HepG2 (cell line): ENCODE measurements at regions not wholly inside any gene's neighbourhood (a gene's known extent, or its start where the extent isn't known, plus 50 kb on each side); places are given as distances from the start of the nearest gene placed in this dataset.

Experiments used
- EZH2 ChIP-seq: conservative IDR thresholded peaks from 2 replicates; pipeline ENCODE4 v1.6.1; 2012; ENCODE audit warnings: mild to moderate bottlenecking, low read depth, low read length, moderate library complexity
- NONO ChIP-seq, 2 experiments: fragments of 450-650 bp in 1 of 2; sonication (generic) in 1 of 2; formaldehyde crosslinking in 1 of 2; IDR thresholded peaks in 1 of 2; conservative IDR thresholded peaks in 1 of 2; 2 replicates each; pipeline versions ENCODE4 v1.6.1 to v1.8.0; 2017 to 2022; ENCODE audit warnings: mild to moderate bottlenecking in 1 of 2, missing genetic modification reagents in 1 of 2, moderate library complexity in 1 of 2
- TCF7L2 ChIP-seq: IDR thresholded peaks from 2 replicates; pipeline ENCODE4 v1.6.1; 2011; ENCODE audit warnings: mild to moderate bottlenecking, low read depth, low read length, moderate library complexity
- TF ChIP-seq, protein P1 (sequence below): sonication (generic); formaldehyde crosslinking; IDR thresholded peaks from 2 replicates; pipeline ENCODE4 v1.5.0; 2020; ENCODE audit warnings: missing genetic modification reagents
- TF ChIP-seq, protein P2 (sequence below): sonication (generic); formaldehyde crosslinking; IDR thresholded peaks from 2 replicates; pipeline ENCODE4 v1.4.0; 2020; ENCODE audit warnings: missing genetic modification reagents, borderline replicate concordance
- TF ChIP-seq, protein P3 (sequence below): sonication (generic); formaldehyde crosslinking; IDR thresholded peaks from 2 replicates; pipeline ENCODE4 v1.5.0; 2020; ENCODE audit warnings: mild to moderate bottlenecking, missing genetic modification reagents, moderate library complexity

DNA sequence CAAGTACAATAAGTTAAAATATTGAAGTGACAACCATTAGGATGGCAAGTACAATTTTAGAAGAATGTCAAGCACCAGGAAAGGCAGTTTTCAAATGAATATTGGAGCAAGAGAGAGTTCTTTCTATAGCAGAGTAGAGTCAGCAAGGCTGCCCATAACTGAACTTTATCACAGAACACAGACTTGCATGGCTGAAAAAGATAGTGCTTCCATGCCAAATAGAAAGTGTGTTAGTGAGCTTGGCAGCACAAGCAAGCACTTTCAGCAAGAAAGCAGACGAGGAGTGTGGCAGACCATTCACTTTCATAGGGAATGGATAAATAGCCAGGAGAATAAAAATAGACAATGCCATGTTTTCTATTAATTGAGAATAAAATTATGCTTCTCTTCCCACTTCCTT lies 647.0 kb upstream of the MGAT4C start:
- TF ChIP-seq, protein P1, sequence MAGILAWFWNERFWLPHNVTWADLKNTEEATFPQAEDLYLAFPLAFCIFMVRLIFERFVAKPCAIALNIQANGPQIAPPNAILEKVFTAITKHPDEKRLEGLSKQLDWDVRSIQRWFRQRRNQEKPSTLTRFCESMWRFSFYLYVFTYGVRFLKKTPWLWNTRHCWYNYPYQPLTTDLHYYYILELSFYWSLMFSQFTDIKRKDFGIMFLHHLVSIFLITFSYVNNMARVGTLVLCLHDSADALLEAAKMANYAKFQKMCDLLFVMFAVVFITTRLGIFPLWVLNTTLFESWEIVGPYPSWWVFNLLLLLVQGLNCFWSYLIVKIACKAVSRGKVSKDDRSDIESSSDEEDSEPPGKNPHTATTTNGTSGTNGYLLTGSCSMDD (CRISPR knock-in tag): no peak
- TF ChIP-seq, protein P2, sequence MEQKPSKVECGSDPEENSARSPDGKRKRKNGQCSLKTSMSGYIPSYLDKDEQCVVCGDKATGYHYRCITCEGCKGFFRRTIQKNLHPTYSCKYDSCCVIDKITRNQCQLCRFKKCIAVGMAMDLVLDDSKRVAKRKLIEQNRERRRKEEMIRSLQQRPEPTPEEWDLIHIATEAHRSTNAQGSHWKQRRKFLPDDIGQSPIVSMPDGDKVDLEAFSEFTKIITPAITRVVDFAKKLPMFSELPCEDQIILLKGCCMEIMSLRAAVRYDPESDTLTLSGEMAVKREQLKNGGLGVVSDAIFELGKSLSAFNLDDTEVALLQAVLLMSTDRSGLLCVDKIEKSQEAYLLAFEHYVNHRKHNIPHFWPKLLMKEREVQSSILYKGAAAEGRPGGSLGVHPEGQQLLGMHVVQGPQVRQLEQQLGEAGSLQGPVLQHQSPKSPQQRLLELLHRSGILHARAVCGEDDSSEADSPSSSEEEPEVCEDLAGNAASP (CRISPR knock-in tag): no peak
- no peak for TF ChIP-seq NONO (IDR thresholded peaks at IDR 0.05)
- TF ChIP-seq NONO (CRISPR knock-in tag; conservative IDR thresholded peaks at IDR 0.05): no peak
- TF ChIP-seq, protein P3, sequence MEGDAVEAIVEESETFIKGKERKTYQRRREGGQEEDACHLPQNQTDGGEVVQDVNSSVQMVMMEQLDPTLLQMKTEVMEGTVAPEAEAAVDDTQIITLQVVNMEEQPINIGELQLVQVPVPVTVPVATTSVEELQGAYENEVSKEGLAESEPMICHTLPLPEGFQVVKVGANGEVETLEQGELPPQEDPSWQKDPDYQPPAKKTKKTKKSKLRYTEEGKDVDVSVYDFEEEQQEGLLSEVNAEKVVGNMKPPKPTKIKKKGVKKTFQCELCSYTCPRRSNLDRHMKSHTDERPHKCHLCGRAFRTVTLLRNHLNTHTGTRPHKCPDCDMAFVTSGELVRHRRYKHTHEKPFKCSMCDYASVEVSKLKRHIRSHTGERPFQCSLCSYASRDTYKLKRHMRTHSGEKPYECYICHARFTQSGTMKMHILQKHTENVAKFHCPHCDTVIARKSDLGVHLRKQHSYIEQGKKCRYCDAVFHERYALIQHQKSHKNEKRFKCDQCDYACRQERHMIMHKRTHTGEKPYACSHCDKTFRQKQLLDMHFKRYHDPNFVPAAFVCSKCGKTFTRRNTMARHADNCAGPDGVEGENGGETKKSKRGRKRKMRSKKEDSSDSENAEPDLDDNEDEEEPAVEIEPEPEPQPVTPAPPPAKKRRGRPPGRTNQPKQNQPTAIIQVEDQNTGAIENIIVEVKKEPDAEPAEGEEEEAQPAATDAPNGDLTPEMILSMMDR (CRISPR knock-in tag): no peak
- no peak for TF ChIP-seq EZH2
- no peak for TF ChIP-seq TCF7L2
